IMR-90 (cell line): ENCODE measurements at regions not wholly inside any gene's neighbourhood (a gene's known extent, or its start where the extent isn't known, plus 50 kb on each side); places are given as distances from the start of the nearest gene placed in this dataset.

ENCODE experiments used
- ATAC-seq: fragments of 200-7000 bp; cut with Tn5 transposase; 2 replicates; pipeline ENCODE4 v1.9.1; 2020; ENCODE audit warnings: low read depth, mild to moderate bottlenecking, moderate library complexity
- BruUV-seq: library from RNA; stranded (reverse); fragments of 400-500 nt; replicated peaks from 2 replicates; lab custom pipeline; 2021; lab: Mats Ljungman, UMichigan
- CTCF ChIA-PET: fragments of 300-600 bp; formaldehyde crosslinking; extraction: SDS; loops from one replicate; lab custom pipeline; 2021; ENCODE audit warnings: antibody characterized with exemption; lab: Yijun Ruan, JAX
- POLR2A ChIA-PET: fragments of 300-600 bp; sonication (Branson Sonifier 250); formaldehyde crosslinking; loops from one replicate; lab custom pipeline; 2022; ENCODE audit warnings: antibody characterized with exemption; ENCODE audit not compliant: unreplicated experiment; lab: Charles Lee
- DNase-seq: peaks from one replicate; pipeline ENCODE4 v3.0.0; 2013
- H2AFZ ChIP-seq: replicated peaks from 2 replicates; pipeline ENCODE3; 2013; ENCODE audit warnings: low read length, mild to moderate bottlenecking; ENCODE audit not compliant: poor library complexity
- H2AK5ac ChIP-seq: 2 replicates; pipeline ENCODE4 v1.6.1; 2013; ENCODE audit warnings: low read depth, low read length, inconsistent platforms
- H2AK9ac ChIP-seq: replicated peaks from 2 replicates; pipeline ENCODE3; 2013; ENCODE audit warnings: mild to moderate bottlenecking, low read depth, low read length, moderate library complexity; ENCODE audit not compliant: poor library complexity
- H2BK120ac ChIP-seq: 2 replicates; pipeline ENCODE4 v1.6.1; 2013; ENCODE audit warnings: low read depth, low read length, inconsistent platforms
- H2BK15ac ChIP-seq: 3 replicates; pipeline ENCODE4 v1.6.1; 2013; ENCODE audit warnings: low read depth, low read length, inconsistent platforms
- H2BK20ac ChIP-seq: 2 replicates; pipeline ENCODE4 v1.6.1; 2013; ENCODE audit warnings: low read depth, mild to moderate bottlenecking, inconsistent platforms, low read length, moderate library complexity
- H2BK5ac ChIP-seq: 2 replicates; pipeline ENCODE4 v1.6.1; 2013; ENCODE audit warnings: mild to moderate bottlenecking, low read depth, low read length, inconsistent platforms; ENCODE audit not compliant: poor library complexity, severe bottlenecking
- H3K14ac ChIP-seq: replicated peaks from 2 replicates; pipeline ENCODE4 v1.6.1; 2013; ENCODE audit warnings: low read depth, low read length, inconsistent platforms
- H3K18ac ChIP-seq: 2 replicates; pipeline ENCODE4 v1.6.1; 2013; ENCODE audit warnings: low read depth, low read length, control low read depth
- H3K23ac ChIP-seq: 2 replicates; pipeline ENCODE4 v1.6.1; 2013; ENCODE audit warnings: low read depth, low read length, inconsistent platforms
- H3K27ac ChIP-seq: 2 replicates; pipeline ENCODE4 v1.5.1; 2013; ENCODE audit warnings: mild to moderate bottlenecking, control low read depth, low read length; ENCODE audit not compliant: insufficient read depth
- H3K27me3 ChIP-seq: 2 replicates; pipeline ENCODE4 v1.6.1; 2013; ENCODE audit warnings: low read length; ENCODE audit not compliant: control insufficient read depth, insufficient read depth
- H3K36me3 ChIP-seq: 2 replicates; pipeline ENCODE4 v1.6.1; 2013; ENCODE audit warnings: low read length, mixed read lengths; ENCODE audit not compliant: control insufficient read depth, insufficient read depth
- H3K4ac ChIP-seq: 2 replicates; pipeline ENCODE4 v1.6.1; 2013; ENCODE audit warnings: low read depth, low read length, inconsistent platforms
- H3K4me1 ChIP-seq: 2 replicates; pipeline ENCODE4 v1.6.1; 2013; ENCODE audit warnings: low read length, mixed read lengths; ENCODE audit not compliant: control insufficient read depth, insufficient read depth
- H3K4me2 ChIP-seq: 2 replicates; pipeline ENCODE4 v1.6.1; 2013; ENCODE audit warnings: low read depth, mild to moderate bottlenecking, control low read depth, low read length, moderate library complexity
- H3K4me3 ChIP-seq: 2 replicates; pipeline ENCODE4 v1.5.1; 2013; ENCODE audit warnings: low read depth, mild to moderate bottlenecking, control low read depth, low read length, moderate library complexity; ENCODE audit not compliant: insufficient read depth
- H3K56ac ChIP-seq: 2 replicates; pipeline ENCODE4 v1.6.1; 2013; ENCODE audit warnings: low read length, inconsistent platforms; ENCODE audit not compliant: insufficient read depth; ENCODE audit errors: extremely low read depth
- H3K79me1 ChIP-seq, 2 experiments: 2 replicates each; pipeline ENCODE4 v1.6.1; 2013; ENCODE audit warnings: low read length in 2 of 2, inconsistent platforms in 1 of 2, low read depth in 1 of 2
- H3K9ac ChIP-seq: 2 replicates; pipeline ENCODE4 v1.6.1; 2013; ENCODE audit warnings: low read depth, low read length, control low read depth
- H3K9me1 ChIP-seq: 2 replicates; pipeline ENCODE4 v1.6.1; 2013; ENCODE audit warnings: low read length, inconsistent platforms; ENCODE audit not compliant: insufficient read depth
- H3K9me3 ChIP-seq: 2 replicates; pipeline ENCODE4 v1.6.1; 2013; ENCODE audit warnings: low read length; ENCODE audit not compliant: control insufficient read depth, insufficient read depth
- H4K20me1 ChIP-seq: 2 replicates; pipeline ENCODE4 v1.6.1; 2013; ENCODE audit warnings: low read length, inconsistent platforms; ENCODE audit not compliant: insufficient read depth
- H4K5ac ChIP-seq: 2 replicates; pipeline ENCODE4 v1.6.1; 2013; ENCODE audit warnings: mild to moderate bottlenecking, low read depth, low read length, control low read depth
- H4K8ac ChIP-seq, 2 experiments: 2 replicates each; pipeline ENCODE4 v1.6.1; 2013; ENCODE audit warnings: low read depth in 2 of 2, low read length in 2 of 2, control low read depth in 1 of 2, inconsistent platforms in 1 of 2
- H4K91ac ChIP-seq: 2 replicates; pipeline ENCODE4 v1.6.1; 2013; ENCODE audit warnings: low read depth, low read length, inconsistent platforms; ENCODE audit not compliant: insufficient read depth
- BHLHE40 ChIP-seq: fragments of 150-350 bp; IDR thresholded peaks from 2 replicates; pipeline ENCODE4 v1.6.1; 2016; ENCODE audit warnings: mild to moderate bottlenecking, low read depth, low read length
- CEBPB ChIP-seq: IDR thresholded peaks from 2 replicates; pipeline ENCODE4 v1.6.1; 2012; ENCODE audit warnings: low read depth, low read length, improper control_type of control experiment
- CHD1 ChIP-seq: IDR thresholded peaks from 2 replicates; pipeline ENCODE4 v1.6.1; 2012; ENCODE audit warnings: low read depth, low read length, improper control_type of control experiment
- FOS ChIP-seq: fragments of 150-350 bp; IDR thresholded peaks from 2 replicates; pipeline ENCODE4 v1.6.1; 2016; ENCODE audit warnings: low read depth, low read length
- MAFK ChIP-seq: IDR thresholded peaks from 2 replicates; pipeline ENCODE4 v1.6.1; 2012; ENCODE audit warnings: low read depth, low read length, improper control_type of control experiment
- MAZ ChIP-seq: IDR thresholded peaks from 2 replicates; pipeline ENCODE4 v1.6.1; 2012; ENCODE audit warnings: low read depth, mild to moderate bottlenecking, low read length, improper control_type of control experiment, moderate library complexity, borderline replicate concordance
- MXI1 ChIP-seq: IDR thresholded peaks from 2 replicates; pipeline ENCODE4 v1.6.1; 2012; ENCODE audit warnings: low read depth, mild to moderate bottlenecking, low read length, moderate library complexity, borderline replicate concordance
- NFE2L2 ChIP-seq: fragments of 150-350 bp; IDR thresholded peaks from 2 replicates; pipeline ENCODE4 v1.6.1; 2016; ENCODE audit warnings: low read depth, mild to moderate bottlenecking, low read length
- POLR2A ChIP-seq: IDR thresholded peaks from 2 replicates; pipeline ENCODE4 v1.6.1; 2012; ENCODE audit warnings: mild to moderate bottlenecking, low read depth, low read length
- RAD21 ChIP-seq: IDR thresholded peaks from 2 replicates; pipeline ENCODE4 v1.6.1; 2012; ENCODE audit warnings: low read length, improper control_type of control experiment
- RCOR1 ChIP-seq: IDR thresholded peaks from 2 replicates; pipeline ENCODE4 v1.6.1; 2012; ENCODE audit warnings: mild to moderate bottlenecking, low read length, improper control_type of control experiment; ENCODE audit not compliant: insufficient replicate concordance
- RFX5 ChIP-seq: IDR thresholded peaks from 2 replicates; pipeline ENCODE4 v1.8.0; 2012; ENCODE audit warnings: low read depth, mild to moderate bottlenecking, low read length, moderate library complexity
- SMC3 ChIP-seq: fragments of 150-350 bp; IDR thresholded peaks from 2 replicates; pipeline ENCODE4 v1.6.1; 2016; ENCODE audit warnings: low read depth, mild to moderate bottlenecking, antibody characterized with exemption, low read length, moderate library complexity
- WGBS, 2 experiments: methylation state at CpG; one replicate each; pipeline versions ENCODE4 v1.1.5 to v1.1.7; 2013; ENCODE audit warnings: missing lambda C conversion rate in 2 of 2; ENCODE audit not compliant: insufficient read length in 1 of 2; ENCODE audit errors: extremely low coverage in 2 of 2; 5-methylcytosine and 5-hydroxymethylcytosine counted together
- dilution Hi-C: fragments of 300-500 bp; cut with HindIII; formaldehyde crosslinking; loops from one replicate; pipeline ENCODE4 v1.14.3; 2018; ENCODE audit warnings: low sequenced_read_pairs; ENCODE audit not compliant: unreplicated experiment
- in situ Hi-C: fragments of 300-500 bp; cut with MboI; formaldehyde crosslinking; loops from 3 replicates; pipeline ENCODE4 v1.14.3; 2019; ENCODE audit warnings: low sequenced_read_pairs, inconsistent platforms, mixed read lengths
- intact Hi-C: fragments of 100-400 bp; cut with micrococcal nuclease; formaldehyde crosslinking; loops from 2 replicates; pipeline ENCODE4 v1.10.0; 2022
- TF ChIP-seq, protein P1 (sequence below): fragments of 150-350 bp; IDR thresholded peaks from 2 replicates; pipeline ENCODE4 v1.6.1; 2016; ENCODE audit warnings: low read depth, mild to moderate bottlenecking, low read length, moderate library complexity, borderline replicate concordance
- TF ChIP-seq, protein P2 (sequence below): conservative IDR thresholded peaks from 2 replicates; pipeline ENCODE4 v1.5.1; 2012; ENCODE audit warnings: mild to moderate bottlenecking, low read depth, low read length, improper control_type of control experiment
- TF ChIP-seq, protein P3 (sequence below): fragments of 150-350 bp; IDR thresholded peaks from 2 replicates; pipeline ENCODE4 v1.6.1; 2017; ENCODE audit warnings: mild to moderate bottlenecking, antibody characterized with exemption, low read length, low read depth

DNA sequence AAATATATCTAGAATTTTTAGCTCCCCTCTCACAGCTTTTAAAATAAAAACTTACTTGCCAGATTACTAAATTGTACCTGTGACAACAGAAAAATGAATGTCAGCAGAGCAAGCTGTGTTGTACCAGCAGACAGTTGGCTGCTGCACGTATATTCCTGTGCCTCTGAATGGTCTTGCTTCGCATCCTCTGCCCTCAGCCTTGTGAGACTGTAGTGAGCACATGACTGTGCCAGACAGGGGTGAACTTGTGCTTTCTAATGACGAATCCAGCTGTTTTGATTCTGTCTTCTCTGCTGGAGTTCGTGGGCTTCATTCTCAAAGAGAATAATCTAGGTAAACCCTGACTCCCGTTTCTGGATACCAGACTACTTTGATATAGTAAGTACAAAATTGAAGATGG is 58.3 kb upstream of the FRMD6 start:
- Histone ChIP-seq H3K79me1 (peaks cover 2 to 17% of the 10 kb centered on the region in 2 experiments; a peak in 3 of 4 replicates), H3K56ac (no peak overlapping the region), H3K9ac (peak overlapping the region; percentile 36; the same call in 1 of the 2 replicates), H4K5ac (peak overlapping the region; percentile 70; the same call in 1 of the 2 replicates), H3K27ac (no peak overlapping the region; the same call in 1 of the 2 replicates), H2AK9ac (no peak overlapping the region), H3K14ac (0 out of 2 replicates have a peak overlapping the region, but pooled peaks have one; percentile 8), H3K36me3 (no peaks in the 10 kb centered on the region), H3K27me3 (no peaks in the 10 kb centered on the region), H3K4me2 (peak overlapping the region; percentile 10; the same call in 1 of the 2 replicates), H4K20me1 (no peaks in the 10 kb centered on the region), H3K23ac (peak overlapping the region; percentile 13; the same call in 1 of the 2 replicates), H3K4ac (peak overlapping the region; percentile 20; the same call in 1 of the 2 replicates), H2AK5ac (peak overlapping the region; percentile 79), H3K9me3 (no peaks in the 10 kb centered on the region), H4K8ac (peak overlapping the region; percentile 16 to 39; a peak in 2 of 4 replicates), H2AFZ (peak overlapping the region; percentile 36), H3K4me3 (no peak overlapping the region), H2BK15ac (peak overlapping the region; percentile 86; the same call in 1 of the 3 replicates), H4K91ac (no peak overlapping the region), H2BK5ac (no peak overlapping the region), H2BK120ac (peak overlapping the region; percentile 23; the same call in 1 of the 2 replicates), H3K4me1 (peaks cover 12% of the 10 kb centered on the region), H2BK20ac (peak overlapping the region; percentile 14; the same call in 1 of the 2 replicates), H3K9me1 (peaks cover 16% of the 10 kb centered on the region; the same call in 1 of the 2 replicates), H3K18ac (peak overlapping the region; percentile 9; the same call in 1 of the 2 replicates)
- POLR2A ChIA-PET: no interaction called here
- intact Hi-C loops (no loop called here), in situ Hi-C loops (no loop called here), dilution Hi-C loops (no loop called here)
- ATAC-seq (no peak), DNase-seq (no peak)
- TF ChIP-seq CEBPB (no peak), MAZ (no peak), SMC3 (no peak), CHD1 (no peak), BHLHE40 (no peak), POLR2A (no peak), RFX5 (no peak), FOS (no peak), NFE2L2 (no peak), MXI1 (no peak), RAD21 (no peak), RCOR1 (no peak), MAFK (no peak)
- TF ChIP-seq, protein P1, sequence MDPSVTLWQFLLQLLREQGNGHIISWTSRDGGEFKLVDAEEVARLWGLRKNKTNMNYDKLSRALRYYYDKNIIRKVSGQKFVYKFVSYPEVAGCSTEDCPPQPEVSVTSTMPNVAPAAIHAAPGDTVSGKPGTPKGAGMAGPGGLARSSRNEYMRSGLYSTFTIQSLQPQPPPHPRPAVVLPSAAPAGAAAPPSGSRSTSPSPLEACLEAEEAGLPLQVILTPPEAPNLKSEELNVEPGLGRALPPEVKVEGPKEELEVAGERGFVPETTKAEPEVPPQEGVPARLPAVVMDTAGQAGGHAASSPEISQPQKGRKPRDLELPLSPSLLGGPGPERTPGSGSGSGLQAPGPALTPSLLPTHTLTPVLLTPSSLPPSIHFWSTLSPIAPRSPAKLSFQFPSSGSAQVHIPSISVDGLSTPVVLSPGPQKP: no peak
- TF ChIP-seq, protein P2, sequence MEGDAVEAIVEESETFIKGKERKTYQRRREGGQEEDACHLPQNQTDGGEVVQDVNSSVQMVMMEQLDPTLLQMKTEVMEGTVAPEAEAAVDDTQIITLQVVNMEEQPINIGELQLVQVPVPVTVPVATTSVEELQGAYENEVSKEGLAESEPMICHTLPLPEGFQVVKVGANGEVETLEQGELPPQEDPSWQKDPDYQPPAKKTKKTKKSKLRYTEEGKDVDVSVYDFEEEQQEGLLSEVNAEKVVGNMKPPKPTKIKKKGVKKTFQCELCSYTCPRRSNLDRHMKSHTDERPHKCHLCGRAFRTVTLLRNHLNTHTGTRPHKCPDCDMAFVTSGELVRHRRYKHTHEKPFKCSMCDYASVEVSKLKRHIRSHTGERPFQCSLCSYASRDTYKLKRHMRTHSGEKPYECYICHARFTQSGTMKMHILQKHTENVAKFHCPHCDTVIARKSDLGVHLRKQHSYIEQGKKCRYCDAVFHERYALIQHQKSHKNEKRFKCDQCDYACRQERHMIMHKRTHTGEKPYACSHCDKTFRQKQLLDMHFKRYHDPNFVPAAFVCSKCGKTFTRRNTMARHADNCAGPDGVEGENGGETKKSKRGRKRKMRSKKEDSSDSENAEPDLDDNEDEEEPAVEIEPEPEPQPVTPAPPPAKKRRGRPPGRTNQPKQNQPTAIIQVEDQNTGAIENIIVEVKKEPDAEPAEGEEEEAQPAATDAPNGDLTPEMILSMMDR: no peak
- TF ChIP-seq, protein P3, sequence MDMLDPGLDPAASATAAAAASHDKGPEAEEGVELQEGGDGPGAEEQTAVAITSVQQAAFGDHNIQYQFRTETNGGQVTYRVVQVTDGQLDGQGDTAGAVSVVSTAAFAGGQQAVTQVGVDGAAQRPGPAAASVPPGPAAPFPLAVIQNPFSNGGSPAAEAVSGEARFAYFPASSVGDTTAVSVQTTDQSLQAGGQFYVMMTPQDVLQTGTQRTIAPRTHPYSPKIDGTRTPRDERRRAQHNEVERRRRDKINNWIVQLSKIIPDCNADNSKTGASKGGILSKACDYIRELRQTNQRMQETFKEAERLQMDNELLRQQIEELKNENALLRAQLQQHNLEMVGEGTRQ: no peak
- CTCF ChIA-PET: no interaction called here
- no TSS peak for BruUV-seq
- 89% methylated on average over 2 of the region's 5 CpGs; no CpG with 5 or more reads in 1 of the 2 experiments for WGBS, 2 experiments
